H1 (cell line): ENCODE measurements at regions not wholly inside any gene's neighbourhood (a gene's known extent, or its start where the extent isn't known, plus 50 kb on each side); places are given as distances from the start of the nearest gene placed in this dataset.

Source experiments
- CTCF ChIA-PET: fragments of 300-600 bp; sonication (Branson Sonifier 250); formaldehyde crosslinking; loops from one replicate; lab custom pipeline; 2021; ENCODE audit not compliant: partially characterized antibody; lab: Charles Lee
- POLR2A ChIA-PET: fragments of 300-600 bp; sonication (Branson Sonifier 250); formaldehyde crosslinking; loops from one replicate; lab custom pipeline; 2021; ENCODE audit warnings: inconsistent platforms; ENCODE audit not compliant: partially characterized antibody; lab: Charles Lee
- DNase-seq, 2 experiments: peaks; one replicate each; pipeline versions ENCODE4 v3.0.0 to v3.0.0-alpha.2; 2010 to 2022; ENCODE audit warnings: low spot score in 2 of 2, low read depth in 1 of 2, mixed read lengths in 1 of 2
- FAIRE-seq: peaks from 2 replicates; lab custom pipeline; 2011; peaks lifted over from hg19 to GRCh38; lab: Jason Lieb, UNC
- H2AFZ ChIP-seq: 2 replicates; pipeline ENCODE4 v1.8.1; 2012; ENCODE audit warnings: low read length, inconsistent platforms
- H2AK5ac ChIP-seq: 2 replicates; pipeline ENCODE4 v1.6.1; 2013; ENCODE audit warnings: low read depth, low read length
- H2BK120ac ChIP-seq: replicated peaks from 2 replicates; pipeline ENCODE3; 2013; ENCODE audit warnings: low read depth, low read length, inconsistent platforms
- H2BK12ac ChIP-seq: 2 replicates; pipeline ENCODE4 v1.6.1; 2013; ENCODE audit warnings: low read depth, low read length
- H2BK15ac ChIP-seq: 2 replicates; pipeline ENCODE4 v1.6.1; 2013; ENCODE audit warnings: low read length
- H2BK20ac ChIP-seq: 2 replicates; pipeline ENCODE4 v1.6.1; 2013; ENCODE audit warnings: low read length
- H2BK5ac ChIP-seq: 2 replicates; pipeline ENCODE4 v1.6.1; 2013; ENCODE audit warnings: low read depth, low read length
- H3K14ac ChIP-seq: 2 replicates; pipeline ENCODE4 v1.6.1; 2013; ENCODE audit warnings: inconsistent platforms; ENCODE audit not compliant: insufficient read length
- H3K18ac ChIP-seq: 2 replicates; pipeline ENCODE4 v1.6.1; 2013; ENCODE audit warnings: low read length; ENCODE audit errors: extremely low read depth
- H3K23ac ChIP-seq: 2 replicates; pipeline ENCODE4 v1.6.1; 2013; ENCODE audit warnings: inconsistent platforms; ENCODE audit not compliant: insufficient read length
- H3K23me2 ChIP-seq: 2 replicates; pipeline ENCODE4 v1.6.1; 2013; ENCODE audit warnings: low read depth, low read length
- H3K27ac ChIP-seq: 2 replicates; pipeline ENCODE4 v1.6.1; 2011; ENCODE audit warnings: low read depth, low read length, inconsistent platforms
- H3K27me3 ChIP-seq, 4 experiments: replicated peaks in 1 of 4; 1 replicate in 1 of 4; 2 replicates in 3 of 4; pipeline versions ENCODE4 v1.6.1 to v1.8.1; 2011 to 2013; ENCODE audit warnings: low read length in 3 of 4, mild to moderate bottlenecking in 3 of 4, inconsistent platforms in 2 of 4, mixed read lengths in 2 of 4, moderate library complexity in 1 of 4; ENCODE audit not compliant: control insufficient read depth in 3 of 4, insufficient read depth in 3 of 4; ENCODE audit errors: extremely low read depth in 1 of 4
- H3K36me3 ChIP-seq, 4 experiments: 2 replicates each; pipeline versions ENCODE4 v1.6.1 to v1.8.1; 2011 to 2013; ENCODE audit warnings: mild to moderate bottlenecking in 4 of 4, low read length in 3 of 4, moderate library complexity in 2 of 4, control low read depth in 1 of 4, inconsistent platforms in 1 of 4; ENCODE audit not compliant: insufficient read depth in 4 of 4, control insufficient read depth in 2 of 4
- H3K4ac ChIP-seq: replicated peaks from 2 replicates; pipeline ENCODE3; 2013; ENCODE audit warnings: low read length, low read depth, mixed read lengths, inconsistent platforms; ENCODE audit not compliant: insufficient read length
- H3K4me1 ChIP-seq, 4 experiments: replicated peaks in 1 of 4; 1 replicate in 1 of 4; 2 replicates in 3 of 4; pipeline versions ENCODE4 v1.6.1 to v1.8.1; 2011 to 2013; ENCODE audit warnings: low read length in 3 of 4, inconsistent platforms in 2 of 4, mixed read lengths in 1 of 4; ENCODE audit not compliant: insufficient read depth in 4 of 4, control insufficient read depth in 3 of 4
- H3K4me2 ChIP-seq, 2 experiments: 2 replicates each; pipeline versions ENCODE4 v1.6.1 to v1.8.1; 2011 to 2013; ENCODE audit warnings: low read depth in 2 of 2, low read length in 2 of 2, control low read depth in 1 of 2, inconsistent platforms in 1 of 2, mild to moderate bottlenecking in 1 of 2; ENCODE audit not compliant: insufficient read depth in 1 of 2
- H3K4me3 ChIP-seq, 4 experiments: fragments of 200-600, 300-600 bp in 1 of 4; sonication (generic), shearing (Covaris generic), sonication (Bioruptor Twin) in 1 of 4; 2 replicates each; pipeline versions ENCODE4 v1.5.1 to v1.8.1; 2011 to 2016; ENCODE audit warnings: low read length in 4 of 4, low read depth in 3 of 4, control low read depth in 2 of 4, inconsistent platforms in 2 of 4, mild to moderate bottlenecking in 2 of 4, mixed read lengths in 1 of 4, moderate library complexity in 1 of 4; ENCODE audit not compliant: insufficient read depth in 2 of 4; ENCODE audit errors: extremely low read depth in 1 of 4
- H3K56ac ChIP-seq: replicated peaks from 2 replicates; pipeline ENCODE3; 2013; ENCODE audit warnings: low read depth, mild to moderate bottlenecking, mixed read lengths, low read length, inconsistent platforms; ENCODE audit not compliant: insufficient read length
- H3K79me1 ChIP-seq: 2 replicates; pipeline ENCODE4 v1.6.1; 2013; ENCODE audit warnings: low read depth, low read length, control low read depth
- H3K79me2 ChIP-seq, 2 experiments: 2 replicates each; pipeline versions ENCODE4 v1.6.1 to v1.8.1; 2012 to 2013; ENCODE audit warnings: low read length in 2 of 2, mild to moderate bottlenecking in 2 of 2, inconsistent platforms in 1 of 2; ENCODE audit not compliant: insufficient read depth in 2 of 2, control insufficient read depth in 1 of 2
- H3K9ac ChIP-seq, 4 experiments: replicated peaks in 1 of 4; 1 replicate in 1 of 4; 2 replicates in 3 of 4; pipeline versions ENCODE4 v1.6.1 to v1.8.1; 2011 to 2013; ENCODE audit warnings: low read depth in 3 of 4, low read length in 3 of 4, control low read depth in 2 of 4, mild to moderate bottlenecking in 2 of 4, moderate library complexity in 2 of 4, inconsistent platforms in 1 of 4; ENCODE audit errors: extremely low read depth in 1 of 4
- H3K9me3 ChIP-seq, 2 experiments: 2 replicates each; pipeline versions ENCODE4 v1.6.1 to v1.8.1; 2012 to 2013; ENCODE audit warnings: mild to moderate bottlenecking in 2 of 2, moderate library complexity in 2 of 2, control low read depth in 1 of 2, inconsistent platforms in 1 of 2, low read depth in 1 of 2, low read length in 1 of 2, mixed read lengths in 1 of 2; ENCODE audit not compliant: insufficient read depth in 2 of 2
- H4K20me1 ChIP-seq, 2 experiments: replicated peaks in 1 of 2; 2 replicates each; pipeline versions ENCODE3 to v1.8.1; 2011 to 2013; ENCODE audit warnings: inconsistent platforms in 2 of 2, low read length in 2 of 2, mild to moderate bottlenecking in 1 of 2; ENCODE audit not compliant: insufficient read depth in 2 of 2, control insufficient read depth in 1 of 2
- H4K5ac ChIP-seq: 2 replicates; pipeline ENCODE4 v1.6.1; 2013; ENCODE audit warnings: low read length, low read depth, mixed read lengths, inconsistent platforms; ENCODE audit not compliant: insufficient read length
- H4K8ac ChIP-seq: 2 replicates; pipeline ENCODE4 v1.8.0; 2013; ENCODE audit warnings: mild to moderate bottlenecking, moderate library complexity, low read length, inconsistent platforms; ENCODE audit not compliant: insufficient read depth; ENCODE audit errors: extremely low read depth
- H4K91ac ChIP-seq: replicated peaks from 2 replicates; pipeline ENCODE3; 2013; ENCODE audit warnings: low read length, mixed read lengths, inconsistent platforms; ENCODE audit not compliant: insufficient read length
- ATF2 ChIP-seq: IDR thresholded peaks from 2 replicates; pipeline ENCODE4 v1.6.1; 2012; ENCODE audit warnings: low read length, inconsistent platforms
- CHD2 ChIP-seq: IDR thresholded peaks from 2 replicates; pipeline ENCODE4 v1.6.1; 2012; ENCODE audit warnings: low read length, improper control_type of control experiment
- CTBP2 ChIP-seq: IDR thresholded peaks from 2 replicates; pipeline ENCODE4 v1.7.0; 2011; ENCODE audit warnings: borderline replicate concordance, mild to moderate bottlenecking, moderate library complexity, mixed read lengths, low read length; ENCODE audit not compliant: insufficient read depth, insufficient read length
- EGR1 ChIP-seq: IDR thresholded peaks from 2 replicates; pipeline ENCODE4 v1.6.1; 2011; ENCODE audit warnings: low read depth, low read length, borderline replicate concordance
- GTF2F1 ChIP-seq: IDR thresholded peaks from 2 replicates; pipeline ENCODE4 v1.6.1; 2012; ENCODE audit warnings: low read depth, low read length, improper control_type of control experiment, borderline replicate concordance
- JUND ChIP-seq: IDR thresholded peaks from 2 replicates; pipeline ENCODE4 v1.6.1; 2011; ENCODE audit warnings: mild to moderate bottlenecking, improper control_type of control experiment, low read length
- NANOG ChIP-seq: IDR thresholded peaks from 2 replicates; pipeline ENCODE4 v1.6.1; 2011; ENCODE audit warnings: low read length, low read depth, mild to moderate bottlenecking, inconsistent platforms; ENCODE audit not compliant: insufficient read depth, poor library complexity, severe bottlenecking
- SP4 ChIP-seq: IDR thresholded peaks from 2 replicates; pipeline ENCODE4 v1.6.1; 2012; ENCODE audit warnings: low read length, inconsistent platforms
- WGBS, 2 experiments: shearing (Covaris generic) in 1 of 2; methylation state at CpG; one replicate each; pipeline versions ENCODE4 v1.1.6 to v1.1.7; 2013 to 2015; ENCODE audit warnings: low lambda C conversion rate in 2 of 2, mixed read lengths in 2 of 2, inconsistent platforms in 1 of 2, low coverage in 1 of 2, missing lambda C conversion rate in 1 of 2; ENCODE audit not compliant: insufficient replicate concordance in 2 of 2, insufficient coverage in 1 of 2, insufficient read length in 1 of 2; ENCODE audit errors: extremely low coverage in 1 of 2, missing lambda C conversion rate in 1 of 2; 5-methylcytosine and 5-hydroxymethylcytosine counted together

DNA sequence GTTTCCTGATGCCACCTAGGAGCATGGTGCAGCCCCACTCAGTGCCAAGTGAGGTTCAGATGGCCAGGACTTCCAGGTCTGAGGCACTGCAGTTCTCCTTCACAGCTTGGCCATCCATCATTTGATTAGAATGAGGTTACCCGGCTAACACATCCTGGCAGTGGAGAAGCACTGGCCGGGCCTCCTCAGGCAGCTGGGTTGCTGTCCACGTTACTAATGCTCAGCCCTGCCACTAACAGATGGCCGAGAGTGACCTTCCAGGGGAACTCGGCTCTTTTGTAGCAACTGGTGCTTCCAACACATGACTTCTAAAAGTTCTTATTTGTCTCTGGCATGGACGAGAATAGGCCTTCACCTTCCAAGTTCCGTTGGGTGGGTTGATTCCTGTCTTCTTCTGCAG, 204.6 kb upstream of the CFAP20DC start:
- Histone ChIP-seq H3K4me2 (no peak overlapping the region), H3K79me2 (no peaks in the 10 kb centered on the region), H4K20me1 (no peaks in the 10 kb centered on the region), H3K79me1 (no peaks in the 10 kb centered on the region)
- TF ChIP-seq NANOG, result no peak
- TF ChIP-seq JUND, result no peak
- TF ChIP-seq CTBP2, result no peak
- TF ChIP-seq SP4, result no peak
- TF ChIP-seq EGR1, result no peak
- no peak for TF ChIP-seq GTF2F1
- no peak for TF ChIP-seq CHD2
- TF ChIP-seq ATF2, result no peak
- TF ChIP-seq, all 59 proteins: peak for 0
- no peak overlapping the region for H4K91ac ChIP-seq
- H3K27ac ChIP-seq, result no peak overlapping the region
- H3K4me1 ChIP-seq, result no peaks in the 10 kb centered on the region
- FAIRE-seq (no peak), DNase-seq (no peak)
- no peak overlapping the region for H2AK5ac ChIP-seq
- no peak overlapping the region for H2BK12ac ChIP-seq
- H2BK120ac ChIP-seq, result no peak overlapping the region
- no peak overlapping the region for H3K18ac ChIP-seq
- H3K4me3 ChIP-seq, result no peak overlapping the region
- H3K27me3 ChIP-seq, result no peaks in the 10 kb centered on the region
- H2BK5ac ChIP-seq, result no peak overlapping the region
- H4K8ac ChIP-seq, result no peak overlapping the region
- H3K56ac ChIP-seq, result no peak overlapping the region
- POLR2A ChIA-PET, result no interaction called here
- WGBS, 2 experiments, result 82% methylated on average over 7 of the region's 7 CpGs; no CpG with 5 or more reads in 1 of the 2 experiments
- CTCF ChIA-PET, result no interaction called here
- H3K36me3 ChIP-seq, result no peaks in the 10 kb centered on the region
- no peak overlapping the region for H3K14ac ChIP-seq
- H3K9ac ChIP-seq, result no peak overlapping the region
- H3K23me2 ChIP-seq, result no peaks in the 10 kb centered on the region
- H2AFZ ChIP-seq, result no peak overlapping the region
- H2BK15ac ChIP-seq, result no peak overlapping the region
- no peak overlapping the region for H2BK20ac ChIP-seq
- no peak overlapping the region for H4K5ac ChIP-seq
- H3K23ac ChIP-seq, result no peak overlapping the region
- no peaks in the 10 kb centered on the region for H3K9me3 ChIP-seq
- no peak overlapping the region for H3K4ac ChIP-seq
